Neural progenitor cell (in vitro differentiated cells): ENCODE measurements at regions not wholly inside any gene's neighbourhood (a gene's known extent, or its start where the extent isn't known, plus 50 kb on each side); places are given as distances from the start of the nearest gene placed in this dataset.

ENCODE experiments used
- DNase-seq: peaks from one replicate; pipeline ENCODE4 v3.0.0-alpha.2; 2016; ENCODE audit warnings: low spot score
- H2AFZ ChIP-seq: fragments of 200-600 bp; sonication (generic); replicated peaks from 2 replicates; pipeline ENCODE4 v1.6.1; 2016; ENCODE audit warnings: antibody characterized with exemption
- H3F3A ChIP-seq: fragments of 200-600 bp; sonication (generic); 2 replicates; pipeline ENCODE4 v1.6.1; 2016; ENCODE audit warnings: antibody characterized with exemption, low read depth
- H3K27ac ChIP-seq: fragments of 200-600 bp; sonication (generic); 2 replicates; pipeline ENCODE4 v1.5.1; 2016; ENCODE audit warnings: mild to moderate bottlenecking
- H3K27me3 ChIP-seq: fragments of 200-600 bp; sonication (generic); 2 replicates; pipeline ENCODE4 v1.6.1; 2016; ENCODE audit warnings: mild to moderate bottlenecking, moderate library complexity
- H3K36me3 ChIP-seq: fragments of 200-600 bp; sonication (generic); 2 replicates; pipeline ENCODE4 v1.5.1; 2016
- H3K4me1 ChIP-seq: fragments of 200-600 bp; sonication (generic); 2 replicates; pipeline ENCODE4 v1.6.1; 2016; ENCODE audit warnings: mixed run types
- H3K4me2 ChIP-seq: fragments of 200-600 bp; sonication (generic); 2 replicates; pipeline ENCODE4 v1.6.1; 2016
- H3K4me3 ChIP-seq: fragments of 200-600 bp; sonication (generic); 2 replicates; pipeline ENCODE4 v1.5.1; 2016
- H3K79me2 ChIP-seq: fragments of 200-600 bp; sonication (generic); 2 replicates; pipeline ENCODE4 v1.6.1; 2016; ENCODE audit warnings: low read depth
- H3K9ac ChIP-seq: fragments of 200-600 bp; sonication (generic); 2 replicates; pipeline ENCODE4 v1.6.1; 2016
- H3K9me3 ChIP-seq: fragments of 200-600 bp; sonication (generic); 2 replicates; pipeline ENCODE4 v1.5.1; 2016; ENCODE audit warnings: low read depth
- H4K20me1 ChIP-seq: fragments of 200-600 bp; sonication (generic); 2 replicates; pipeline ENCODE4 v1.6.1; 2016; ENCODE audit warnings: low read depth
- H3K27ac Mint-ChIP-seq: 3 replicates; pipeline ENCODE4 v1.8.0; 2021; ENCODE audit warnings: mixed read lengths
- H3K27me3 Mint-ChIP-seq: 2 replicates; pipeline ENCODE4 v1.8.0; 2022; ENCODE audit warnings: low read depth, mild to moderate bottlenecking, inconsistent platforms, moderate library complexity, mixed read lengths; ENCODE audit not compliant: insufficient read depth
- H3K36me3 Mint-ChIP-seq: 3 replicates; pipeline ENCODE4 v1.8.0; 2021; ENCODE audit warnings: mixed read lengths
- H3K4me1 Mint-ChIP-seq: 3 replicates; pipeline ENCODE4 v1.8.0; 2021; ENCODE audit warnings: mixed read lengths
- H3K4me3 Mint-ChIP-seq: 3 replicates; pipeline ENCODE4 v1.8.0; 2021; ENCODE audit warnings: mild to moderate bottlenecking, moderate library complexity, mixed read lengths
- H3K9me3 Mint-ChIP-seq: 3 replicates; pipeline ENCODE4 v1.8.0; 2020; ENCODE audit warnings: mixed read lengths
- EZH2 ChIP-seq: fragments of 200-600 bp; sonication (generic); IDR thresholded peaks from 2 replicates; pipeline ENCODE4 v1.6.1; 2017; ENCODE audit warnings: antibody characterized with exemption, mild to moderate bottlenecking, moderate library complexity
- EZH2phosphoT487 ChIP-seq: fragments of 200-600 bp; sonication (generic); IDR thresholded peaks from 2 replicates; pipeline ENCODE4 v1.6.1; 2017; ENCODE audit warnings: antibody characterized with exemption
- TF ChIP-seq, protein P1 (sequence below): fragments of 200-600 bp; sonication (generic); IDR thresholded peaks from 2 replicates; pipeline ENCODE4 v1.5.1; 2017; ENCODE audit warnings: antibody characterized with exemption, mild to moderate bottlenecking

- H3K9ac ChIP-seq = no peak overlapping the region
- no peak overlapping the region for H3K27ac ChIP-seq
- no peaks in the 10 kb centered on the region for H3K79me2 ChIP-seq
- no peak overlapping the region for H3K4me3 Mint-ChIP-seq
- no peak for TF ChIP-seq EZH2
- H3K27me3 Mint-ChIP-seq = peaks cover 11% of the 10 kb centered on the region
- H3K27ac Mint-ChIP-seq = no peak overlapping the region
- no peak overlapping the region for H2AFZ ChIP-seq
- no peaks in the 10 kb centered on the region for H3K4me1 Mint-ChIP-seq
- H3K36me3 Mint-ChIP-seq = no peaks in the 10 kb centered on the region
- no peaks in the 10 kb centered on the region for H3K27me3 ChIP-seq
- no peak overlapping the region for H3K4me3 ChIP-seq
- no peaks in the 10 kb centered on the region for H3K36me3 ChIP-seq
- DNase-seq = no peak
- no peaks in the 10 kb centered on the region for H3K9me3 ChIP-seq
- H4K20me1 ChIP-seq = no peaks in the 10 kb centered on the region
- peaks cover 15% of the 10 kb centered on the region for H3K9me3 Mint-ChIP-seq
- H3F3A ChIP-seq = no peaks in the 10 kb centered on the region
- H3K4me2 ChIP-seq = no peak overlapping the region
- H3K4me1 ChIP-seq = no peaks in the 10 kb centered on the region
Observed at GRCh38 chr10:33731322-33731721, 396.9 kb upstream of the NRP1 start.

DNA sequence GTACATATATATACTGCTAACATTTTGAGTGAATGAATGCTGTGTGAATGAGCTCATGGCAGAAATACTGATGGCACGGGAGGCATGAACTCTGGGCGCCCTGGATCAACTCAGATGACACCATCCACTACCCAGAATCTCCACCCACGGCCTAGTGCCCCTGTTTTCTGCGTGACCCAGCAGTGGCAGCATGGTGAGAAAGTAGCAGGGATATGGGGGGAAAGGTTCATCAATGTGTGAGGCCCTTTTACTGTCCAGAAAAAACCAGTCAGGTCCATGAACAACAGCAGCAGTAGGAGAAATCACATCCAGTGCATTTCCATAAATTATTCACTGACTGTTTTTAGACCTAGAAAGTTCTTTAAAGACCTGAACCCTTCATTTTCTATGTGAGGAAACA lies 391.0 kb upstream of the NRP1 start:
- H3K27ac Mint-ChIP-seq = no peak overlapping the region

GRCh38 chr10:33723181-33723580 lies 388.7 kb upstream of the NRP1 start:
- H3K4me2 ChIP-seq = no peak overlapping the region
- H3K9ac ChIP-seq = no peak overlapping the region
- no peaks in the 10 kb centered on the region for H3K36me3 Mint-ChIP-seq
- peaks cover 5% of the 10 kb centered on the region for H3K4me1 ChIP-seq
- no peak overlapping the region for H3K27ac ChIP-seq
- peaks cover 8% of the 10 kb centered on the region for H3K4me1 Mint-ChIP-seq
- no peaks in the 10 kb centered on the region for H3K9me3 ChIP-seq
- peaks cover 7% of the 10 kb centered on the region for H3K27me3 Mint-ChIP-seq
- H2AFZ ChIP-seq = no peak overlapping the region
- H3K9me3 Mint-ChIP-seq = peaks cover 33% of the 10 kb centered on the region
- TF ChIP-seq, protein P1, sequence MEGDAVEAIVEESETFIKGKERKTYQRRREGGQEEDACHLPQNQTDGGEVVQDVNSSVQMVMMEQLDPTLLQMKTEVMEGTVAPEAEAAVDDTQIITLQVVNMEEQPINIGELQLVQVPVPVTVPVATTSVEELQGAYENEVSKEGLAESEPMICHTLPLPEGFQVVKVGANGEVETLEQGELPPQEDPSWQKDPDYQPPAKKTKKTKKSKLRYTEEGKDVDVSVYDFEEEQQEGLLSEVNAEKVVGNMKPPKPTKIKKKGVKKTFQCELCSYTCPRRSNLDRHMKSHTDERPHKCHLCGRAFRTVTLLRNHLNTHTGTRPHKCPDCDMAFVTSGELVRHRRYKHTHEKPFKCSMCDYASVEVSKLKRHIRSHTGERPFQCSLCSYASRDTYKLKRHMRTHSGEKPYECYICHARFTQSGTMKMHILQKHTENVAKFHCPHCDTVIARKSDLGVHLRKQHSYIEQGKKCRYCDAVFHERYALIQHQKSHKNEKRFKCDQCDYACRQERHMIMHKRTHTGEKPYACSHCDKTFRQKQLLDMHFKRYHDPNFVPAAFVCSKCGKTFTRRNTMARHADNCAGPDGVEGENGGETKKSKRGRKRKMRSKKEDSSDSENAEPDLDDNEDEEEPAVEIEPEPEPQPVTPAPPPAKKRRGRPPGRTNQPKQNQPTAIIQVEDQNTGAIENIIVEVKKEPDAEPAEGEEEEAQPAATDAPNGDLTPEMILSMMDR = no peak
- no peak for TF ChIP-seq EZH2
- H3K4me3 Mint-ChIP-seq = no peak overlapping the region
- H3K27me3 ChIP-seq = no peaks in the 10 kb centered on the region
- H3K79me2 ChIP-seq = no peaks in the 10 kb centered on the region
- no peak overlapping the region for H3K27ac Mint-ChIP-seq
- no peaks in the 10 kb centered on the region for H4K20me1 ChIP-seq
- H3K4me3 ChIP-seq = no peak overlapping the region
- no peaks in the 10 kb centered on the region for H3K36me3 ChIP-seq
- no peaks in the 10 kb centered on the region for H3F3A ChIP-seq
- no peak for DNase-seq

More for the DNA sequence above, 391.0 kb upstream of the NRP1 start:
- peaks cover 6% of the 10 kb centered on the region for H3K27me3 Mint-ChIP-seq
- peaks cover 31% of the 10 kb centered on the region for H3K9me3 Mint-ChIP-seq
- Histone ChIP-seq H3K79me2 (no peaks in the 10 kb centered on the region), H3F3A (no peaks in the 10 kb centered on the region), H2AFZ (no peak overlapping the region), H3K4me2 (no peak overlapping the region), H4K20me1 (no peaks in the 10 kb centered on the region), H3K4me3 (no peak overlapping the region), H3K27me3 (no peaks in the 10 kb centered on the region), H3K9ac (no peak overlapping the region), H3K36me3 (no peaks in the 10 kb centered on the region), H3K4me1 (no peaks in the 10 kb centered on the region), H3K27ac (no peak overlapping the region), H3K9me3 (no peaks in the 10 kb centered on the region)
- no peaks in the 10 kb centered on the region for H3K36me3 Mint-ChIP-seq
- no peak overlapping the region for H3K4me3 Mint-ChIP-seq
- DNase-seq = no peak
- H3K4me1 Mint-ChIP-seq = peaks cover 8% of the 10 kb centered on the region
- no peak for TF ChIP-seq EZH2
- TF ChIP-seq, protein P1 = no peak
- TF ChIP-seq EZH2phosphoT487 = no peak

GRCh38 chr10:33722067-33722466 lies 387.6 kb upstream of the NRP1 start:
- Histone ChIP-seq H3K79me2 (no peaks in the 10 kb centered on the region), H3K27ac (no peak overlapping the region), H3K27me3 (no peaks in the 10 kb centered on the region), H3F3A (no peaks in the 10 kb centered on the region), H4K20me1 (no peaks in the 10 kb centered on the region), H3K4me3 (no peak overlapping the region), H3K9me3 (no peaks in the 10 kb centered on the region), H3K4me1 (peaks cover 5% of the 10 kb centered on the region), H3K36me3 (no peaks in the 10 kb centered on the region), H3K4me2 (no peak overlapping the region), H2AFZ (no peak overlapping the region), H3K9ac (no peak overlapping the region)
- Mint-ChIP-seq H3K27ac (no peak overlapping the region), H3K27me3 (peaks cover 7% of the 10 kb centered on the region), H3K4me3 (no peak overlapping the region), H3K36me3 (no peaks in the 10 kb centered on the region), H3K9me3 (peaks cover 28% of the 10 kb centered on the region), H3K4me1 (peaks cover 8% of the 10 kb centered on the region)
- no peak for DNase-seq
- TF ChIP-seq EZH2 (no peak), EZH2phosphoT487 (peak; percentile 47)
